H9 (cell line): ENCODE measurements at regions not wholly inside any gene's neighbourhood (a gene's known extent, or its start where the extent isn't known, plus 50 kb on each side); places are given as distances from the start of the nearest gene placed in this dataset.

Experiments used
- DNase-seq: peaks from one replicate; pipeline ENCODE4 v3.0.0-alpha.2; 2017
- H2AFZ ChIP-seq: one replicate; pipeline ENCODE4 v1.6.1; 2013; ENCODE audit warnings: mild to moderate bottlenecking, low read length, control low read depth, moderate library complexity
- H2AK5ac ChIP-seq: 2 replicates; pipeline ENCODE4 v1.6.1; 2013; ENCODE audit warnings: low read length, control low read depth, mixed read lengths; ENCODE audit not compliant: insufficient read length
- H2BK120ac ChIP-seq: one replicate; pipeline ENCODE4 v1.6.1; 2013; ENCODE audit warnings: low read depth, mild to moderate bottlenecking, low read length, control low read depth, inconsistent platforms; ENCODE audit not compliant: poor library complexity, severe bottlenecking
- H2BK12ac ChIP-seq: 2 replicates; pipeline ENCODE4 v1.6.1; 2013; ENCODE audit warnings: low read length, control low read depth, mixed read lengths, low read depth; ENCODE audit not compliant: insufficient read length
- H2BK15ac ChIP-seq: 2 replicates; pipeline ENCODE4 v1.6.1; 2013; ENCODE audit warnings: low read depth, low read length, control low read depth
- H2BK20ac ChIP-seq: one replicate; pipeline ENCODE4 v1.6.1; 2013; ENCODE audit warnings: low read depth, mild to moderate bottlenecking, low read length, control low read depth, inconsistent platforms; ENCODE audit not compliant: poor library complexity, severe bottlenecking
- H2BK5ac ChIP-seq: 2 replicates; pipeline ENCODE4 v1.6.1; 2013; ENCODE audit warnings: low read length, control low read depth, mixed read lengths; ENCODE audit not compliant: insufficient read length
- H3K14ac ChIP-seq: 2 replicates; pipeline ENCODE4 v1.6.1; 2013; ENCODE audit warnings: low read length, control low read depth; ENCODE audit not compliant: insufficient read depth
- H3K18ac ChIP-seq: 2 replicates; pipeline ENCODE4 v1.6.1; 2013; ENCODE audit warnings: low read depth, mild to moderate bottlenecking, mixed read lengths, low read length, control low read depth; ENCODE audit not compliant: insufficient read length
- H3K23ac ChIP-seq: 2 replicates; pipeline ENCODE4 v1.6.1; 2013; ENCODE audit warnings: low read length, control low read depth, mixed read lengths, low read depth; ENCODE audit not compliant: insufficient read length
- H3K23me2 ChIP-seq: 2 replicates; pipeline ENCODE4 v1.6.1; 2013; ENCODE audit warnings: low read depth, mild to moderate bottlenecking, mixed read lengths, low read length, control low read depth; ENCODE audit not compliant: insufficient read length, poor library complexity, severe bottlenecking
- H3K27ac ChIP-seq: 2 replicates; pipeline ENCODE4 v1.5.1; 2013; ENCODE audit warnings: low read length, control low read depth, mixed read lengths, low read depth; ENCODE audit not compliant: insufficient read length
- H3K27me3 ChIP-seq: 2 replicates; pipeline ENCODE4 v1.6.1; 2013; ENCODE audit warnings: low read length, control low read depth, inconsistent platforms; ENCODE audit not compliant: insufficient read depth
- H3K4ac ChIP-seq: 2 replicates; pipeline ENCODE4 v1.6.1; 2013; ENCODE audit warnings: low read depth, mild to moderate bottlenecking, control low read depth, inconsistent platforms, low read length, moderate library complexity
- H3K4me1 ChIP-seq: 2 replicates; pipeline ENCODE4 v1.6.1; 2013; ENCODE audit warnings: low read length, control low read depth, inconsistent platforms; ENCODE audit not compliant: insufficient read depth
- H3K4me2 ChIP-seq: 2 replicates; pipeline ENCODE4 v1.6.1; 2013; ENCODE audit warnings: low read length, control low read depth, mixed read lengths; ENCODE audit not compliant: insufficient read length, insufficient read depth
- H3K56ac ChIP-seq: 2 replicates; pipeline ENCODE4 v1.6.1; 2013; ENCODE audit warnings: low read depth, mild to moderate bottlenecking, mixed read lengths, low read length, control low read depth; ENCODE audit not compliant: insufficient read length
- H3K79me1 ChIP-seq: 2 replicates; pipeline ENCODE4 v1.6.1; 2013; ENCODE audit warnings: low read depth, mild to moderate bottlenecking, moderate library complexity, low read length, control low read depth, inconsistent platforms; ENCODE audit not compliant: insufficient read depth, poor library complexity, severe bottlenecking
- H3K79me2 ChIP-seq: 2 replicates; pipeline ENCODE4 v1.6.1; 2013; ENCODE audit warnings: low read length, control low read depth, inconsistent platforms; ENCODE audit not compliant: insufficient read depth
- H3K9ac ChIP-seq: 2 replicates; pipeline ENCODE4 v1.6.1; 2013; ENCODE audit warnings: low read length, control low read depth, mixed read lengths; ENCODE audit not compliant: insufficient read length; ENCODE audit errors: extremely low read depth
- H3K9me3 ChIP-seq: one replicate; pipeline ENCODE4 v1.6.1; 2013; ENCODE audit warnings: low read depth, low read length, inconsistent platforms; ENCODE audit not compliant: control insufficient read depth
- H3T11ph ChIP-seq: one replicate; pipeline ENCODE4 v1.6.1; 2013; ENCODE audit warnings: mild to moderate bottlenecking, low read length, control low read depth, inconsistent platforms
- H4K20me1 ChIP-seq: one replicate; pipeline ENCODE4 v1.6.1; 2013; ENCODE audit not compliant: control insufficient read depth, insufficient read length, insufficient read depth
- H4K5ac ChIP-seq: 2 replicates; pipeline ENCODE4 v1.6.1; 2013; ENCODE audit warnings: low read depth, mild to moderate bottlenecking, mixed read lengths, low read length, control low read depth; ENCODE audit not compliant: insufficient read length
- H4K8ac ChIP-seq: replicated peaks from 2 replicates; pipeline ENCODE4 v1.6.1; 2013; ENCODE audit warnings: low read length, control low read depth, mixed read lengths, low read depth; ENCODE audit not compliant: insufficient read length
- H4K91ac ChIP-seq: 2 replicates; pipeline ENCODE4 v1.6.1; 2013; ENCODE audit warnings: low read depth, mild to moderate bottlenecking, moderate library complexity, mixed read lengths, low read length, control low read depth; ENCODE audit not compliant: insufficient read length
- H3K27ac Mint-ChIP-seq, 3 experiments: 2 replicates in 2 of 3; 3 replicates in 1 of 3; pipeline ENCODE4 v1.8.0; 2020 to 2021; ENCODE audit warnings: mixed read lengths in 3 of 3, mild to moderate bottlenecking in 1 of 3, moderate library complexity in 1 of 3
- H3K27me3 Mint-ChIP-seq: 2 replicates; pipeline ENCODE4 v1.8.0; 2021; ENCODE audit warnings: low read depth, mild to moderate bottlenecking, moderate library complexity, mixed read lengths
- H3K36me3 Mint-ChIP-seq, 3 experiments: 2 replicates in 2 of 3; 3 replicates in 1 of 3; pipeline ENCODE4 v1.8.0; 2020 to 2021; ENCODE audit warnings: low read depth in 3 of 3, mixed read lengths in 3 of 3; ENCODE audit not compliant: insufficient read depth in 1 of 3
- H3K4me1 Mint-ChIP-seq, 2 experiments: 2 replicates each; pipeline ENCODE4 v1.8.0; 2020; ENCODE audit warnings: mixed read lengths in 2 of 2
- H3K4me3 Mint-ChIP-seq, 2 experiments: 2 replicates in 1 of 2; 3 replicates in 1 of 2; pipeline ENCODE4 v1.8.0; 2020 to 2021; ENCODE audit warnings: mild to moderate bottlenecking in 2 of 2, mixed read lengths in 2 of 2, moderate library complexity in 1 of 2
- H3K9me3 Mint-ChIP-seq, 2 experiments: 2 replicates in 1 of 2; 3 replicates in 1 of 2; pipeline ENCODE4 v1.8.0; 2020; ENCODE audit warnings: mild to moderate bottlenecking in 2 of 2, mixed read lengths in 2 of 2, moderate library complexity in 1 of 2
- TF ChIP-seq, protein P1 (sequence below): fragments of 200-600 bp; sonication (generic); conservative IDR thresholded peaks from 3 replicates; pipeline ENCODE4 v1.8.0; 2021; ENCODE audit warnings: antibody characterized with exemption, mild to moderate bottlenecking

DNA sequence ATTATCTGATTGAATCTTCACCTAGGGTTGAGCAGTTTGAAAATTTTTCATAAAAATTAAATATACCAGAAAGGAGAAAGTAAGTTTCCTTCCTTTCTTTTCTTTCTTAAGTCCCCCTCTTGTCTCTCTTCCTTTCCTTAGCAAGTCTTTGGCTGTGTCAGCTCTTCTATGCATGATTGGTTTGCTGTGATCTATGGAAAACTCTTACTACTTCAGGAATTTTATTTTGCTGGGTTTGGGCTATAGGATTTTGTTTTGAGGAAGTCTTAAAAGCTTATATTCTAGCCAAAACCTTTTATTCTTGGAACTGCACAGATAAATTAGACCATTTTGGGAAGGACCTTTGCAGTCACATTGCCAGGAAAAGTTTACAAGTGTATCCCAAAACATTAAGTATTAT lies 173.4 kb upstream of the CITED2 start:
- H4K20me1 ChIP-seq: no peaks in the 10 kb centered on the region
- H3K4me2 ChIP-seq: no peak overlapping the region
- Mint-ChIP-seq H3K4me3 (no peak overlapping the region), H3K27me3 (no peaks in the 10 kb centered on the region), H3K36me3 (no peaks in the 10 kb centered on the region), H3K27ac (no peak overlapping the region), H3K4me1 (peaks cover 5 to 25% of the 10 kb centered on the region in 2 experiments; a peak in 3 of 4 replicates), H3K9me3 (no peaks in the 10 kb centered on the region)
- no peak overlapping the region for H4K5ac ChIP-seq
- no peak overlapping the region for H2BK15ac ChIP-seq
- H3K18ac ChIP-seq: no peak overlapping the region
- H4K91ac ChIP-seq: no peak overlapping the region
- no peaks in the 10 kb centered on the region for H3K79me2 ChIP-seq
- H3K79me1 ChIP-seq: no peaks in the 10 kb centered on the region
- no peak for DNase-seq
- H3K14ac ChIP-seq: no peak overlapping the region
- no peaks in the 10 kb centered on the region for H3K23me2 ChIP-seq
- H2AK5ac ChIP-seq: no peak overlapping the region
- no peaks in the 10 kb centered on the region for H3K27me3 ChIP-seq
- H2BK120ac ChIP-seq: no peak overlapping the region
- H3K4ac ChIP-seq: no peak overlapping the region
- H3K9ac ChIP-seq: no peak overlapping the region
- no peak overlapping the region for H3K56ac ChIP-seq
- H2AFZ ChIP-seq: no peak overlapping the region
- H3K27ac ChIP-seq: no peak overlapping the region
- no peak overlapping the region for H2BK5ac ChIP-seq
- no peaks in the 10 kb centered on the region for H3K9me3 ChIP-seq
- H3K4me1 ChIP-seq: no peaks in the 10 kb centered on the region; the same call in 1 of the 2 replicates
- no peak overlapping the region for H4K8ac ChIP-seq
- H2BK12ac ChIP-seq: no peak overlapping the region
- no peak overlapping the region for H3K23ac ChIP-seq
- TF ChIP-seq, protein P1, sequence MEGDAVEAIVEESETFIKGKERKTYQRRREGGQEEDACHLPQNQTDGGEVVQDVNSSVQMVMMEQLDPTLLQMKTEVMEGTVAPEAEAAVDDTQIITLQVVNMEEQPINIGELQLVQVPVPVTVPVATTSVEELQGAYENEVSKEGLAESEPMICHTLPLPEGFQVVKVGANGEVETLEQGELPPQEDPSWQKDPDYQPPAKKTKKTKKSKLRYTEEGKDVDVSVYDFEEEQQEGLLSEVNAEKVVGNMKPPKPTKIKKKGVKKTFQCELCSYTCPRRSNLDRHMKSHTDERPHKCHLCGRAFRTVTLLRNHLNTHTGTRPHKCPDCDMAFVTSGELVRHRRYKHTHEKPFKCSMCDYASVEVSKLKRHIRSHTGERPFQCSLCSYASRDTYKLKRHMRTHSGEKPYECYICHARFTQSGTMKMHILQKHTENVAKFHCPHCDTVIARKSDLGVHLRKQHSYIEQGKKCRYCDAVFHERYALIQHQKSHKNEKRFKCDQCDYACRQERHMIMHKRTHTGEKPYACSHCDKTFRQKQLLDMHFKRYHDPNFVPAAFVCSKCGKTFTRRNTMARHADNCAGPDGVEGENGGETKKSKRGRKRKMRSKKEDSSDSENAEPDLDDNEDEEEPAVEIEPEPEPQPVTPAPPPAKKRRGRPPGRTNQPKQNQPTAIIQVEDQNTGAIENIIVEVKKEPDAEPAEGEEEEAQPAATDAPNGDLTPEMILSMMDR: no peak
- no peak overlapping the region for H2BK20ac ChIP-seq
- no peak overlapping the region for H3T11ph ChIP-seq
